ENCODE measurements at regions not wholly inside any gene's neighbourhood (a gene's known extent, or its start where the extent isn't known, plus 50 kb on each side); places are given as distances from the start of the nearest gene placed in this dataset.

GRCh38 chr13:86201477-86201876 is 402.3 kb upstream of the SLITRK6 start:
- DNase-seq (ENCODE audit: low read depth) = no peak
- TF ChIP-seq CTCF (IDR thresholded peaks at IDR 0.05; ENCODE audit: insufficient read depth, low read depth, low read length, missing control alignments) = no peak
- H3K4me3 ChIP-seq (ENCODE audit: low read length) = no peak overlapping the region

DNA sequence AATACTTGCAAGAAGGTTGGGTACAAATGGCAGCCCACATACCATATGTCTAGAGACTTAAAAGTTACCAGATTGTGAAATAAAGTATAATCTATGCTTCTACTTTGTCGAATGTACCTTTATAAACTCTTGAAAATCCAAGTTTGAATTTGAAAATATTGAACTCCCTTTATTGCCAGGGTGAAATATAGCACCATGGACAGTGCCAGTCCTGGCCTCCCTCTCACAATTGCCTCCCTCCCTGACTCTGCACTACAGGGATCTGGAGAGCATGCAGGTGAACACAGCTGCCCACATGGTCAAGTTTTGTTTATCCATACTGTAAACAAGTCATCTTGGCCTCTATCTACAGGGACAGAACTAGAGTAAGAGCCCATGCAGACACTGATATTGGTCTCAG is 394.1 kb upstream of the SLITRK6 start:
- H3K4me3 ChIP-seq (ENCODE audit: low read length) = no peak overlapping the region
- TF ChIP-seq CTCF (IDR thresholded peaks at IDR 0.05; ENCODE audit: insufficient read depth, low read depth, low read length, missing control alignments) = no peak
- DNase-seq (ENCODE audit: low read depth) = peak; percentile 28

DNA sequence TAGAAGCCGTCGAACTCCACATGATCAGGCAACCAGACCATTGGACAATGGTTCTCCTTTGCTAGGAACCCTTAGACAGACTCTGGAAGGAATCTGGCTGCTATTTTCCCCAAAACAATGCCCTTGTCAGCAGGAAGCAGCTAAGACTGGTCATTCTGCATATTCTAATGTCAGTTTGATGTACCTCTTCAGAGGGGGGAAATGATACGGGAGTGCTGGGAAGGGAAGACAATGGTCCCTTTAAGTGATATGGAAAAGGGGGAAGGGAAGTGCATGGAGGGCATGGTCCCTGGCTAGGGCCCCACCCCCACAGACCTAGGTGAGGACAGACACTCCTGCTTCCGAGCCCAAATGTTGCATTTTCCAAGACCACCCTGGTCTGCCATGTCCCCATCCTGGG is 389.0 kb upstream of the SLITRK6 start:
- no peak for DNase-seq (ENCODE audit: low read depth)
- no peak for TF ChIP-seq CTCF (IDR thresholded peaks at IDR 0.05; ENCODE audit: insufficient read depth, low read depth, low read length, missing control alignments)
- H3K4me3 ChIP-seq (ENCODE audit: low read length) = no peak overlapping the region

GRCh38 chr13:86185636-86186035 is 386.4 kb upstream of the SLITRK6 start:
- DNase-seq (ENCODE audit: low read depth) = no peak
- no peak overlapping the region for H3K4me3 ChIP-seq (ENCODE audit: low read length)
- no peak for TF ChIP-seq CTCF (IDR thresholded peaks at IDR 0.05; ENCODE audit: insufficient read depth, low read depth, low read length, missing control alignments)

DNA sequence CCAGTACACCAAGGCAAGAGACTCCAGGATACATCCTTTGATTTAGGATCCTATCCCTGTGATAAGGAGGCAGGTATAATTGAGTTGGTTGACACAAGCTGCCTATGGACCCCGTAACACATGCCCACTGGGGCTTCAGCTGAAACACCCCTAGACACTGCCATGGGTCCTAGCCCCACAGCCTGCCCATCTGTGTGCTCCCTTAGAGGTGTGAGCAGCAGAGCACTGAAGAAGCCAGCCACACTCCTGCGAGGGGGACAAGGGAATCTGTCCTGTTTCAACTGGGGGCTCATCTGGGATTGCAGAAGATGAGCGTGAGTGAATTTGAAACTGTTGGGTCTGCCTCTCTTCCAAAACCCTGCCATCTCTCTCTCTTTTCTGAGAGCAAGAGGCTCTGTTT is 385.9 kb upstream of the SLITRK6 start:
- no peak for DNase-seq (ENCODE audit: low read depth)
- no peak overlapping the region for H3K4me3 ChIP-seq (ENCODE audit: low read length)
- TF ChIP-seq CTCF (IDR thresholded peaks at IDR 0.05; ENCODE audit: insufficient read depth, low read depth, low read length, missing control alignments) = no peak

DNA sequence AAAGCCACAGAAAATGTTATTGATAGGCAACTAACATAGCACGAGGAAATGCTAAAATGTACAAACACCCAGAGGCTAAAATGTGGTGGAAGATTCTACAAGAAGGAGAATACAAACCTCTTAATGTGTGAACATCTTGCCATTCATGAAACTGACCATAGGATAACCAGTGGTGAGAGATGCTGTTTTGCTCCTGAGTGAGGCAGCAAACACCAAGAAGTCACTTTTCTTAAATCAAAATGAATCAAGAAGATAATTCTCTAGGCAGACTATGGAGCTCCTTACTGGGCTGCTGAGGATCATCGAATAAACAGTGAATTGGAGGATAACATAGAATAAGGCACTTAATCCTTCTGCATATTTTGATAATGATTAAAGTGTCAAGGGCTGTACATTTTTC is 375.4 kb upstream of the SLITRK6 start:
- peak; percentile 7 for DNase-seq (ENCODE audit: low read depth)
- TF ChIP-seq CTCF (IDR thresholded peaks at IDR 0.05; ENCODE audit: insufficient read depth, low read depth, low read length, missing control alignments) = peak; percentile 10
- H3K4me3 ChIP-seq (ENCODE audit: low read length) = no peak overlapping the region

DNA sequence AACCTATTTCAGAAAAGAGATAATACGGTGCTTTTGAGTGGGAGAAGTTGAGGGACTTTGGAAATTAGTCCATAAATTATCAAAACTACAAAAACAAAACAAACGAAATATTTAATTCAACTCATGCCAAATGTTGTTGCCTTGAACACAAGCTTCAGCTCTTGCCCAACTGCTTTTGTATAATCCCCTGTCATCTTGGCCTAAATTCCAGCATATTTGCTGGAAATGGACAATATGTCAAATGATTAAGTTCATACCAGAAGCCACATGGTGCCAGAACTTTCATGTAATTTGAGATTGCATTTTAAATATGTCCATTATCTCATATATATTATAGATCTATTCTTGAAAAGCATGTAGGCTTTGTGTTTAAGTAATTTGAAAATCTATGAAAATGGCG is 373.7 kb upstream of the SLITRK6 start:
- TF ChIP-seq CTCF (IDR thresholded peaks at IDR 0.05; ENCODE audit: insufficient read depth, low read depth, low read length, missing control alignments) = no peak
- no peak for DNase-seq (ENCODE audit: low read depth)
- H3K4me3 ChIP-seq (ENCODE audit: low read length) = no peak overlapping the region
